GM10266 (cell line): ENCODE measurements at regions not wholly inside any gene's neighbourhood (a gene's known extent, or its start where the extent isn't known, plus 50 kb on each side); places are given as distances from the start of the nearest gene placed in this dataset.
A peak's percentile ranks its signal among the peaks of the same experiment; 100 is the strongest.
"Not testable (repeated sequence)": the region's sequence is repeated elsewhere in the genome, so short reads cannot be mapped to it uniquely, and the experiment has no call there.

ENCODE experiments used
- DNase-seq: peaks from one replicate; pipeline ENCODE4 v3.0.0; 2012; ENCODE audit errors: extremely low spot score
- CTCF ChIP-seq: IDR thresholded peaks from 2 replicates; pipeline ENCODE4 v1.5.1; 2012; ENCODE audit warnings: mild to moderate bottlenecking, low read depth; ENCODE audit not compliant: control insufficient read depth, insufficient read depth; ENCODE audit errors: missing control alignments

GRCh38 chr15:35181538-35181937 lies 96.4 kb upstream of the NANOGP8 start:
- TF ChIP-seq CTCF = no peak
- peak; percentile 2 for DNase-seq

GRCh38 chr15:35179739-35180138 lies 94.6 kb upstream of the NANOGP8 start:
- no peak for DNase-seq
- no peak for TF ChIP-seq CTCF

DNA sequence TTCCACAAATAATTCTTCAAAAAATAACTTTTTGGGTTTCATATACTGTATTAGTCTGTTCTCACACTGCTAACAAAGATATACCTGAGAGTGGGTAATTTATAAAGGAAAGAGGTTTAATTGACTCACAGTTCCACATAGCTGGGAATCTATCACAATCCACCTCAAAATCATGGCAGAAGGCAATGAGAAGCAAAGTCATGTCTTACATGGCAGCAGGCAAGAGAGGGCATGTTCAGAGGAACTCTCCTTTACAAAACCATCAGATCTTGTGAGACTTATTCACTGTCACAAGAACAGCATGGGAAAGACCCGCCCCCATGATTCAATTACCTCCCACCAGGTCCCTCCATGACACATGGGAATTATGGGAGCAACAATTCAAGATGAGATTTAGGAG lies 93.1 kb upstream of the NANOGP8 start:
- DNase-seq = not testable (repeated sequence)

DNA sequence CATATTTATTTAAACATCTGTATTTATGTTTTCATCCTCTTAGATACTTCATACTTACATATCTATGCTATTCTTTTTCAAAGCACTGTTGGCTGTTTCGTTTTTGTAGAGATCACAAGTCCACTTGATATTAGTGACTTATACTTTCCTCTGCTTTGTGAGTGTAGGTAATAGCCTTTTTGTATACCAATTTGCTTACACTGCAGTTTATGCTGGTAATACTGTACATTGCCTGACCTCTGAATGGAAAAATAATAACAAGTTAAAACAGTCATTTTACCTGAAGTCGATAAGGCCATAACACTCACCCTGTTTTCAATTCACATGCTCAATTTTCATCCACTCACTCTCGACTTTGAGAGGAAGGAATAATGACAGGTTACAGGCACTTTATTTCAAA lies 89.9 kb upstream of the NANOGP8 start:
- DNase-seq = no peak
- no peak for TF ChIP-seq CTCF

DNA sequence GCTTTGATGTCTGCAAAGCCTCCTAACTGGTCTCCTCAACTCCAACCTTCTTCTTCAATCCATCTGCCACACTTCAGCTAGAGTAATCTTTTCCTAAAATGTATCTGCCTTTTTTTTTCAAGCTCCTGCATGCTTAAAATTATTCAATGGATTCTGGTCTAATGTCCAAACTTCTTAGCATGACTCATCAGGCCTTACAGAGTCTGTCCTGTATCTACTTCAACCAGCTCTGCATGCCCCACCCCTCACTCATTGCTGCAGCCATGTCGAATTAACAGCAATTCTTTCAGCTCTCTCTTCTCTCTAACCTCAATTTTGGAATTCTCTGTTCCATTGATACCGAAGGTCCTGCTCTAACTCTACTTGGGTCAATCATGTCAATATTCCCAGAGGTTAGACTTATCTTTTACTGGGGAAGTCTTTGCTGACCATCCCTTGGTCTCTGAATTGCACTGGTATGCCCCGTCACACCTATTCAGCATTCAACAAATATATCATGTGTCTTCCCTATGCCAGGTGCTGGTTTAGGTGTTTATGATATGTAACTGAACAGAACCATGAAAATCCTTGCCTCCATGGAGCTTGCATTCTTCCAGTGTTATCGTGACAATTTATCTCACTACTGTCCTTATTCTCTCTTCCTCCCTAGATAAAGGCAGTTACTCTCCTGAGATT lies 88.5 kb upstream of the NANOGP8 start:
- TF ChIP-seq CTCF = no peak
- DNase-seq = no peak

DNA sequence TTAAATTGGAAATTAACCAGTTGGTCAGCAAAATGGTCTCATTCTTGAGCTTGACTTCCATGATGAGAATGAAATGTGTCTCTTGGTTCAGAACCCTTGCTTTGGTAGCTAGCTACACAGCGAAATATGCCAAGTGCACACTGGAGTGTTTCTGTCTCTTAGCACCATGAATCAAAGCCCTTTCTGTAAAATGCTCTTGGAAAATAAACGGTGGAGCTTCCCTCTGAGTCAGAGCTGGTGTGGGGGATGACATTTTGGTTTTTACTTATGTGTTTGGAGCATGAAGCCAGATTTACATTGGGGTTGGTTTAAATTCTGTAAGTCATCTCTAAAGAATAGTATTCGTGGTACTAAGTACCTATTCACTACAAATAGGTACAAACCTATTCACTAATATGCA lies 85.1 kb upstream of the NANOGP8 start:
- TF ChIP-seq CTCF = no peak
- DNase-seq = no peak

DNA sequence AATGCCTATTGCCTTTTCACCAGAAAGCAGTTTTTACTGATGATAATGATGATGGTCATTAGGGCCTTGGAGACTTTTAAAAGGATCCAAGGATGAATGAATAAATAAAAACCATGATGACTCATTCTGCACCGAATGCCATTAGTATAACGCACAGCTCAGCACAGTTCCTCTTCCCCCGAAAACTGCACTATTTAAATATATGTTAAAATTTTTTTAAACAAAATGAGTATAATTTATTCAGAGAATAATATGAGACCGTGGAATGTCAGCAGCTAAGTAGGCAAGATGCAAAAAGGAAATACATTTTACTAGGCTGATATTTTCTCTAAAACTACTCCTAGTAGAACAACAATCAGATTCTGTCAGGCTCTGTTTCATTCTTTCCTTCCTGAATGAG lies 83.4 kb upstream of the NANOGP8 start:
- DNase-seq = no peak
- no peak for TF ChIP-seq CTCF

DNA sequence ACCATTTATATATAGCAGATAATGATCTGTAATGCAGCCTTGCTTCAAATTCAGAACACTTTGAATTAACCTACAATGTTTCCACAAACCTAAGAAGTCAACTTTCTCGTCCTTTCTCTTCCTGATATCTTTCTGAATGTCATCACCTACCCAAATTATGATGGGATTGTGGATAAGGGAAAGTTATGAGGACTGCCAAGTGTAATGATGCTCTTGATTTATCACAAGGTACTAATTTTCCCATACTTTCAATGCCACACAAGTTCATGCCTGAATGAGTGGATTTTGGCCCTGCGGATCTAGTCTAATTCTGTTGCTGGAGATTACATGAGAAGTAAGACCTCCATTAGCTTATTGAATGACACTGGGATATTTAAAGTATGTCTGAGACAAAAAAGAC lies 82.6 kb upstream of the NANOGP8 start:
- TF ChIP-seq CTCF = no peak
- DNase-seq = no peak
